NCI-H2196 treated with DMSO at 0.1 percent for 48 hours (cell line): ENCODE measurements at regions not wholly inside any gene's neighbourhood (a gene's known extent, or its start where the extent isn't known, plus 50 kb on each side); places are given as distances from the start of the nearest gene placed in this dataset.

Source experiments
- DNase-seq: peaks from one replicate; lab custom pipeline; 2025; ENCODE audit not compliant: unreplicated experiment; lab: John Stamatoyannopoulos, UW

GRCh38 chr2:129884221-129884786, 95.2 kb upstream of the RAB6C start:
- DNase-seq = no peak

GRCh38 chr2:129885735-129886134, 93.7 kb upstream of the RAB6C start:
- no peak for DNase-seq

GRCh38 chr2:129887688-129888266, 91.7 kb upstream of the RAB6C start:
- no peak for DNase-seq

GRCh38 chr2:129888461-129888860, 91.0 kb upstream of the RAB6C start:
- no peak for DNase-seq

- DNase-seq = no peak
Measured at GRCh38 chr2:129888896-129889295, 90.6 kb upstream of the RAB6C start.

- no peak for DNase-seq
Measured at GRCh38 chr2:129891341-129892320, 87.8 kb upstream of the RAB6C start.

GRCh38 chr2:129892360-129892759, 87.1 kb upstream of the RAB6C start:
- DNase-seq = no peak

- DNase-seq = no peak
Measured at GRCh38 chr2:129892773-129893172, 86.7 kb upstream of the RAB6C start.

- DNase-seq = no peak
Measured at GRCh38 chr2:129893244-129893643, 86.2 kb upstream of the RAB6C start.

- DNase-seq = no peak
Measured at GRCh38 chr2:129894616-129895015, 84.8 kb upstream of the RAB6C start.

GRCh38 chr2:129895061-129895460, 84.4 kb upstream of the RAB6C start:
- DNase-seq = no peak

GRCh38 chr2:129895526-129896082, 83.9 kb upstream of the RAB6C start:
- DNase-seq = no peak

GRCh38 chr2:129896226-129897100, 83.0 kb upstream of the RAB6C start:
- no peak for DNase-seq

GRCh38 chr2:129901754-129902415, 77.6 kb upstream of the RAB6C start:
- no peak for DNase-seq

GRCh38 chr2:129902731-129903585, 76.5 kb upstream of the RAB6C start:
- DNase-seq = no peak

- DNase-seq = no peak
Measured at GRCh38 chr2:129903586-129904425, 75.7 kb upstream of the RAB6C start.

- DNase-seq = no peak
Measured at GRCh38 chr2:129904532-129905446, 74.7 kb upstream of the RAB6C start.
